22Rv1 (cell line): ENCODE measurements at regions not wholly inside any gene's neighbourhood (a gene's known extent, or its start where the extent isn't known, plus 50 kb on each side); places are given as distances from the start of the nearest gene placed in this dataset.

Source experiments
- ZFX ChIP-seq: fragments of 450-650 bp; IDR thresholded peaks from 2 replicates; pipeline ENCODE4 v1.6.1; 2017; ENCODE audit warnings: antibody characterized with exemption, borderline replicate concordance
- TF ChIP-seq, protein P1 (sequence below): fragments of 450-650 bp; IDR thresholded peaks from 2 replicates; pipeline ENCODE4 v1.5.1; 2017; ENCODE audit warnings: mild to moderate bottlenecking

DNA sequence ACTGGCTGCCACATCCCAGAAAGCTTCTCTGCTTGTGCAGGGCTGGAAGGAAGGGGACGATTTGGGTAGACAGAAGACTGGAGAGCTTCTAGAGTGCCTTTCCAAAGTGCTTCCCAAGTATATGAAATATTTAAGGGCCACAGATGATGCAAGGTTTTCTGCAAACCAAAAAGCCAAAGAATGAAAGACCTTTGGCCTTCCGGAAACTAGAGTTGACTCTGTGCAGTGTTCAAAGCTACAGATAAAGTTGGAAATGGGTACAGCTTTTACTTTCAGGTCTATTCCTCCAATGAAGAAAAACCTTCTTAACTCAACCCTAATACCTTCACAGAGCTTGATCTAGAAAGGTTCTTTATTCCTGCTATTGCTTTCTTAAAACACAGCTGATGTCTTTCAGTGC, 253.0 kb upstream of the KLHL29 start:
- TF ChIP-seq, protein P1, sequence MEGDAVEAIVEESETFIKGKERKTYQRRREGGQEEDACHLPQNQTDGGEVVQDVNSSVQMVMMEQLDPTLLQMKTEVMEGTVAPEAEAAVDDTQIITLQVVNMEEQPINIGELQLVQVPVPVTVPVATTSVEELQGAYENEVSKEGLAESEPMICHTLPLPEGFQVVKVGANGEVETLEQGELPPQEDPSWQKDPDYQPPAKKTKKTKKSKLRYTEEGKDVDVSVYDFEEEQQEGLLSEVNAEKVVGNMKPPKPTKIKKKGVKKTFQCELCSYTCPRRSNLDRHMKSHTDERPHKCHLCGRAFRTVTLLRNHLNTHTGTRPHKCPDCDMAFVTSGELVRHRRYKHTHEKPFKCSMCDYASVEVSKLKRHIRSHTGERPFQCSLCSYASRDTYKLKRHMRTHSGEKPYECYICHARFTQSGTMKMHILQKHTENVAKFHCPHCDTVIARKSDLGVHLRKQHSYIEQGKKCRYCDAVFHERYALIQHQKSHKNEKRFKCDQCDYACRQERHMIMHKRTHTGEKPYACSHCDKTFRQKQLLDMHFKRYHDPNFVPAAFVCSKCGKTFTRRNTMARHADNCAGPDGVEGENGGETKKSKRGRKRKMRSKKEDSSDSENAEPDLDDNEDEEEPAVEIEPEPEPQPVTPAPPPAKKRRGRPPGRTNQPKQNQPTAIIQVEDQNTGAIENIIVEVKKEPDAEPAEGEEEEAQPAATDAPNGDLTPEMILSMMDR: no peak
- no peak for TF ChIP-seq ZFX
